A549 (cell line): ENCODE measurements at regions not wholly inside any gene's neighbourhood (a gene's known extent, or its start where the extent isn't known, plus 50 kb on each side); places are given as distances from the start of the nearest gene placed in this dataset.
"Not testable (repeated sequence)": the region's sequence is repeated elsewhere in the genome, so short reads cannot be mapped to it uniquely, and the experiment has no call there.

Source experiments
- ATAC-seq, 2 experiments: fragments of 200-7000 bp in 1 of 2; fragments of >200 bp in 1 of 2; cut with Nextera tagmentation in 1 of 2; cut with Tn5 transposase in 1 of 2; 3 replicates each; pipeline versions ENCODE4 v1.8.0 to v1.9.1; 2018 to 2020; ENCODE audit warnings: mild to moderate bottlenecking in 1 of 2, moderate library complexity in 1 of 2
- CTCF ChIA-PET: fragments of 300-600 bp; sonication (Branson Sonifier 250); formaldehyde crosslinking; extraction: SDS; loops from one replicate; lab custom pipeline; 2021; ENCODE audit warnings: antibody characterized with exemption, inconsistent platforms; lab: Yijun Ruan, JAX
- POLR2A ChIA-PET: fragments of 350-600 bp; formaldehyde crosslinking; extraction: SDS; loops from one replicate; lab custom pipeline; 2021; ENCODE audit warnings: antibody characterized with exemption, inconsistent platforms; lab: Yijun Ruan, JAX
- DNase-seq, 2 experiments: peaks; one replicate each; pipeline versions ENCODE4 v3.0.0 to v3.0.0-alpha.2; 2011 to 2016; ENCODE audit warnings: low read depth in 1 of 2, low spot score in 1 of 2
- FAIRE-seq: peaks from 2 replicates; lab custom pipeline; 2011; peaks lifted over from hg19 to GRCh38; lab: Jason Lieb, UNC
- H3K27ac ChIP-seq, 2 experiments: fragments of >200 bp; sonication (Bioruptor Twin); formaldehyde crosslinking; 3 replicates each; pipeline ENCODE4 v1.5.1; 2016 to 2017
- H3K4me1 ChIP-seq: fragments of >200 bp; sonication (Bioruptor Twin); formaldehyde crosslinking; 3 replicates; pipeline ENCODE4 v1.6.1; 2016
- H3K4me2 ChIP-seq: fragments of >200 bp; sonication (Bioruptor Twin); formaldehyde crosslinking; 3 replicates; pipeline ENCODE4 v1.6.1; 2016
- H3K4me3 ChIP-seq: fragments of >200 bp; sonication (Bioruptor Twin); formaldehyde crosslinking; 3 replicates; pipeline ENCODE4 v1.5.1; 2016
- H3K9me3 ChIP-seq: fragments of >200 bp; sonication (Bioruptor Twin); formaldehyde crosslinking; 3 replicates; pipeline ENCODE4 v1.6.1; 2016
- BCL3 ChIP-seq: fragments of >200 bp; sonication (Bioruptor Twin); formaldehyde crosslinking; IDR thresholded peaks from 3 replicates; pipeline ENCODE4 v1.6.1; 2016
- CBX2 ChIP-seq: fragments of 200-600 bp; sonication (generic); IDR thresholded peaks from 2 replicates; pipeline ENCODE4 v1.6.1; 2016; ENCODE audit warnings: low read depth, mild to moderate bottlenecking, borderline replicate concordance
- CHD2 ChIP-seq: fragments of 150-350 bp; IDR thresholded peaks from 2 replicates; pipeline ENCODE4 v1.6.1; 2014; ENCODE audit warnings: low read length; ENCODE audit not compliant: partially characterized antibody
- CTCF ChIP-seq: fragments of >200 bp; sonication (Bioruptor Twin); formaldehyde crosslinking; IDR thresholded peaks from 3 replicates; pipeline ENCODE4 v1.5.1; 2016
- ELK1 ChIP-seq: fragments of 150-350 bp; IDR thresholded peaks from 2 replicates; pipeline ENCODE4 v1.6.1; 2014; ENCODE audit warnings: low read depth, mild to moderate bottlenecking, low read length
- EP300 ChIP-seq, 2 experiments: fragments of >200 bp; sonication (Bioruptor Twin); formaldehyde crosslinking; IDR thresholded peaks; 2 replicates in 1 of 2; 3 replicates in 1 of 2; pipeline ENCODE4 v1.6.1; 2016 to 2017
- FOXS1 ChIP-seq: fragments of 250-450 bp; sonication (Bioruptor Pico); IDR thresholded peaks from 2 replicates; pipeline ENCODE4 v1.5.0; 2020; ENCODE audit warnings: mild to moderate bottlenecking, moderate library complexity
- HEYL ChIP-seq: fragments of 250-450 bp; sonication (Bioruptor Pico); IDR thresholded peaks from 2 replicates; pipeline ENCODE4 v1.8.0; 2021; ENCODE audit warnings: mild to moderate bottlenecking, moderate library complexity
- HOXB5 ChIP-seq: fragments of 250-450 bp; sonication (Bioruptor Pico); IDR thresholded peaks from 2 replicates; pipeline ENCODE4 v1.5.0; 2020; ENCODE audit warnings: mild to moderate bottlenecking, moderate library complexity
- JUN ChIP-seq, 2 experiments: fragments of >200 bp; sonication (Bioruptor Twin); formaldehyde crosslinking; IDR thresholded peaks; 2 replicates in 1 of 2; 3 replicates in 1 of 2; pipeline ENCODE4 v1.6.1; 2016 to 2017
- KDM5A ChIP-seq: fragments of 200-600 bp; sonication (generic); IDR thresholded peaks from 2 replicates; pipeline ENCODE4 v1.6.1; 2016; ENCODE audit warnings: antibody characterized with exemption, mild to moderate bottlenecking
- MAFK ChIP-seq: fragments of 450-650 bp; IDR thresholded peaks from 2 replicates; pipeline ENCODE4 v1.6.1; 2014; ENCODE audit not compliant: partially characterized antibody
- MAZ ChIP-seq: fragments of 150-350 bp; IDR thresholded peaks from 2 replicates; pipeline ENCODE4 v1.6.1; 2014; ENCODE audit warnings: antibody characterized with exemption, low read depth, low read length, borderline replicate concordance
- MYC ChIP-seq: IDR thresholded peaks from 2 replicates; pipeline ENCODE4 v1.6.1; 2012; ENCODE audit warnings: mild to moderate bottlenecking, inconsistent platforms, low read length, improper control_type of control experiment, borderline replicate concordance
- NPAS2 ChIP-seq: fragments of 250-450 bp; sonication (Bioruptor Pico); IDR thresholded peaks from 2 replicates; pipeline ENCODE4 v1.8.0; 2022; ENCODE audit warnings: mild to moderate bottlenecking, moderate library complexity, borderline replicate concordance
- POLR2A ChIP-seq: IDR thresholded peaks from 2 replicates; pipeline ENCODE4 v1.6.1; 2012; ENCODE audit warnings: mild to moderate bottlenecking, low read length
- SREBF2 ChIP-seq: fragments of 450-650 bp; IDR thresholded peaks from 2 replicates; pipeline ENCODE4 v1.6.1; 2014; ENCODE audit warnings: mild to moderate bottlenecking, moderate library complexity
- ZFP36 ChIP-seq: fragments of 450-650 bp; IDR thresholded peaks from 2 replicates; pipeline ENCODE4 v1.6.1; 2014; ENCODE audit warnings: borderline replicate concordance; ENCODE audit not compliant: partially characterized antibody
- WGBS: methylation state at CpG from one replicate; pipeline ENCODE4 v1.1.6; 2017; ENCODE audit errors: missing lambda C conversion rate; 5-methylcytosine and 5-hydroxymethylcytosine counted together
- TF ChIP-seq, protein P1 (sequence below): IDR thresholded peaks from 2 replicates; pipeline ENCODE4 v1.6.1; 2012

DNA sequence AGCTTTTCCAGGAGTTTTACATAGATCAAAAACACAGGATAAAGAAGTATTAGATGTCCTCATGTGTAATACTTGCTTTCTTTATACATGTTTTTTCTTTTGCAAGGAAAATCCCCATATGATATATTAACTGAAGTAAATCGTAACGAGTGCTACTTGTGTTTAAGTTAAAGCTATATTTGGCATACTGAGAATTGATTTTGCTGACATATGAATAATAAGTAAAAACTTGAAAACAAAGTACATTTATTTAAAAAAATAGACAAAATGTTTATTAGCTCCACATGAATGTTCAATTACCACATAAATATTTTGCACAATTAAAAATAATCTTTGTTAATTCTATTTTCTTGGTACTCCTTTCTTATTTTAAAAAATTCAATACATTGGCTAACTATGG lies 884.7 kb downstream of the FSTL5 start:
- WGBS = 50% methylated on average over 2 of the region's 2 CpGs
- FAIRE-seq (no peak), ATAC-seq (no peak), DNase-seq (no peak)
- H3K4me3 ChIP-seq = no peak overlapping the region
- TF ChIP-seq CBX2 (no peak), MAFK (peak; percentile 55)
- no peak overlapping the region for H3K27ac ChIP-seq
- H3K4me2 ChIP-seq = no peak overlapping the region
- H3K9me3 ChIP-seq = no peaks in the 10 kb centered on the region
- POLR2A ChIA-PET = no interaction called here
- CTCF ChIA-PET = no interaction called here
- no peaks in the 10 kb centered on the region for H3K4me1 ChIP-seq

DNA sequence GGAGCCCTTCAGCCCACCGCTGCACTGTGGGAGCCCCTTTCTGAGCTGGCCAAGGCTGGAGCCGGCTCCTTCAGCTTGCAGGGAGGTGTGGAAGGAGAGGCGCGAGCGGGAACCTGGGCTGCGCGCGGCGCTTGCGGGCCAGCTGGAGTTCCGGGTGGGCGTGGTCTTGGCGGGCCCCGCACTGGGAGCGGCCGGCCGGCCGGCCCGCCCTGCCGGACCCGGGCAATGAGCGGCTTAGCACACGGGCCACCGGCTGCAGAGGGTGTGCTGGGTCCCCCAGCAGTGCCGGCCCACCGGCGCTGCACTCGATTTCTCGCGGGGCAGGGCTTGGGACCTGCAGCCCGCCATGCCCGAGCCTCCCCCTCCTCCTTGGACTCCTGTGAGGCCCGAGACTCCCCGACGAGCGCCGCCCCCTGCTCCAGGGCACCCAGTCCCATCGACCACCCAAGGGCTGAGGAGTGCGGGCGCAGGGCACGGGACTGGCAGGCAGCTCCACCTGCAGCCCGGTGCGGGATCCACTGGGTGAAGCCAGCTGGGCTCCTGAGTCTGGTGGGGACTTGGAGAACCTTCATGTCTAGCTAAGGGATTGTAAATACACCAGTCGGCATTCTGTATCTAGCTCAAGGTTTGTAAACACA lies 886.5 kb downstream of the FSTL5 start:
- 87% methylated on average over 6 of the region's 44 CpGs for WGBS
- H3K4me2 ChIP-seq, H3K4me1 ChIP-seq, ATAC-seq, H3K4me3 ChIP-seq, POLR2A ChIA-PET, FAIRE-seq, CTCF ChIA-PET, DNase-seq, H3K9me3 ChIP-seq, H3K27ac ChIP-seq: not testable (repeated sequence)

GRCh38 chr4:161273607-161274006 lies 890.2 kb downstream of the FSTL5 start:
- H3K4me2 ChIP-seq = no peak overlapping the region
- CTCF ChIA-PET = no interaction called here
- H3K4me3 ChIP-seq = no peak overlapping the region
- ATAC-seq = no peak
- H3K9me3 ChIP-seq = no peaks in the 10 kb centered on the region
- H3K4me1 ChIP-seq = no peaks in the 10 kb centered on the region
- no peak overlapping the region for H3K27ac ChIP-seq
- DNase-seq = no peak
- TF ChIP-seq ZFP36 (no peak), JUN (IDR thresholded peaks at IDR 0.05) (no peak), BCL3 (no peak), FOXS1 (CRISPR knock-in tag) (no peak), MYC (no peak), HEYL (CRISPR knock-in tag) (no peak), NPAS2 (CRISPR knock-in tag) (no peak)
- TF ChIP-seq, protein P1, sequence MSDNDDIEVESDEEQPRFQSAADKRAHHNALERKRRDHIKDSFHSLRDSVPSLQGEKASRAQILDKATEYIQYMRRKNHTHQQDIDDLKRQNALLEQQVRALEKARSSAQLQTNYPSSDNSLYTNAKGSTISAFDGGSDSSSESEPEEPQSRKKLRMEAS = no peak
- TF ChIP-seq, all 56 proteins: peak for 0
- 45% methylated on average over 2 of the region's 2 CpGs for WGBS
- POLR2A ChIA-PET = no interaction called here
- FAIRE-seq = no peak

DNA sequence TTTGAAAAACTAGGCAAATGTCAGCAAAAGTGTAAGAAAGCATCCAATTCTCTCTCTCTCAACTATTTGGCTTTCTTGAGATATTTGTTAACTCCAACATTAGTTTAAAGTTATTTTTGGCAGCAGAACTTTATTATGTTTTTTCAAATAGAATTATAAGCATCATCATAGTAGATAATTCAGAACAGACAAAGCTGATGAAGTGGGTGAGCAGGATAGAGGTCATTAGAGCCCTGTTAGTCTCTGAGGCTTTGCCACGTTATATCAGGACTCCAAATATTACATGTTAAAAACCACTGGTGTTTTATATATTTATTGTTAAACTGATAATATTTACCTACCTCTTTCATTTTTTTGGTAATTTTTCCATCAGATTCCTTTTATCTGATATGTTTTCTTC lies 903.0 kb downstream of the FSTL5 start:
- Histone ChIP-seq H3K4me1 (no peaks in the 10 kb centered on the region), H3K4me2 (no peak overlapping the region), H3K27ac (no peak overlapping the region), H3K4me3 (no peak overlapping the region), H3K9me3 (no peaks in the 10 kb centered on the region)
- ChIA-PET POLR2A (no interaction called here), CTCF (no interaction called here)
- FAIRE-seq (no peak), ATAC-seq (no peak), DNase-seq (no peak)
- TF ChIP-seq MAZ = no peak
- TF ChIP-seq CHD2 = no peak
- no peak for TF ChIP-seq SREBF2
- TF ChIP-seq BCL3 = no peak
- no peak for TF ChIP-seq ELK1
- no peak for TF ChIP-seq CBX2
- no peak for TF ChIP-seq POLR2A
- no peak for TF ChIP-seq CTCF
- no peak for TF ChIP-seq HOXB5 (CRISPR knock-in tag)
- TF ChIP-seq EP300 (IDR thresholded peaks at IDR 0.05) = no peak
- TF ChIP-seq KDM5A = no peak
- WGBS = 72% methylated on average over 1 of the region's 1 CpG
